Transverse colon (tissue), 4 donors: ENCODE measurements at regions not wholly inside any gene's neighbourhood (a gene's known extent, or its start where the extent isn't known, plus 50 kb on each side); places are given as distances from the start of the nearest gene placed in this dataset.

Experiments
- EP300 ChIP-seq: sonication (generic); formaldehyde crosslinking; IDR thresholded peaks from one replicate; pipeline ENCODE4 v1.6.1; 2017; ENCODE audit warnings: antibody characterized with exemption, low read depth
- POLR2A ChIP-seq: fragments of 450-650 bp; IDR thresholded peaks from one replicate; pipeline ENCODE4 v1.6.1; 2016; ENCODE audit warnings: antibody characterized with exemption, mild to moderate bottlenecking, moderate library complexity
- POLR2AphosphoS5 ChIP-seq, 3 donors: sonication (generic); formaldehyde crosslinking; IDR thresholded peaks; one replicate each; pipeline ENCODE4 v1.6.1; 2016; ENCODE audit warnings: antibody characterized with exemption in 3 of 3
- TF ChIP-seq, protein P1 (sequence below), 5 experiments: fragments of 200-600 bp in 3 of 5; fragments of 450-650 bp in 2 of 5; sonication (generic) in 3 of 5; IDR thresholded peaks; 1 replicate in 2 of 5; 2 replicates in 3 of 5; pipeline ENCODE4 v1.5.1; 2016 to 2017; ENCODE audit warnings: antibody characterized with exemption in 5 of 5, inconsistent platforms in 3 of 5, mild to moderate bottlenecking in 2 of 5, moderate library complexity in 1 of 5

DNA sequence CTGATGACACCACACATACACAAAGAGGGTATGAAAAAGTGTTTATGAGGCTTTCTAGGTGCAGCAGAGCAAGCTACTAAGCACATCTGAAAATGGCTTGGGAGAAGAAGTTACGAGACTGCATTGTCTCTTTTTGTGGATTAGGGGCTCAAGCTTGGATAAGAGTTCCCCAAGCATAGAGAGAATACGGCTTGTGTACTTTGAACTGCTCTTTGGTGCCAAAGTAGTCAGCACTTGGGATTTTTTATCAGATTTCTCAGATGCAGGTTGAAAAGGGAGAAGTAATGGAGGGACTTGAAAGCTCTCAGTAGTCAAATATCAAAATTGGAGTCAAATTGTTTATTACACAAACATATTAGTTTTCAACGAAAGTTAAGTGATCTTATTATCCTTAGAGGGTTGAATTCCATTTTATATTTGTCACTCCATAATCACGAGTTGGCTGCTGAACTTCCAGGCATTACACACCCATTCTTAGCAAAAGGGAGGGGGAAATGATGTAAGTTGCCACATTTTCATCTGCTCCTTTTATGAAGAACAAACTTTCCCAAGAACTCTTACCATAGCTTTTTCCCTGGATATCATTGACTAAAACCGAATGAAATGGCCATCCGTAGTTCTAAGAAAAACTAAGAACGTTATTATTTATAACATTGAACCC is 1904.9 kb downstream of the PCDH7 start:
- TF ChIP-seq, protein P1, sequence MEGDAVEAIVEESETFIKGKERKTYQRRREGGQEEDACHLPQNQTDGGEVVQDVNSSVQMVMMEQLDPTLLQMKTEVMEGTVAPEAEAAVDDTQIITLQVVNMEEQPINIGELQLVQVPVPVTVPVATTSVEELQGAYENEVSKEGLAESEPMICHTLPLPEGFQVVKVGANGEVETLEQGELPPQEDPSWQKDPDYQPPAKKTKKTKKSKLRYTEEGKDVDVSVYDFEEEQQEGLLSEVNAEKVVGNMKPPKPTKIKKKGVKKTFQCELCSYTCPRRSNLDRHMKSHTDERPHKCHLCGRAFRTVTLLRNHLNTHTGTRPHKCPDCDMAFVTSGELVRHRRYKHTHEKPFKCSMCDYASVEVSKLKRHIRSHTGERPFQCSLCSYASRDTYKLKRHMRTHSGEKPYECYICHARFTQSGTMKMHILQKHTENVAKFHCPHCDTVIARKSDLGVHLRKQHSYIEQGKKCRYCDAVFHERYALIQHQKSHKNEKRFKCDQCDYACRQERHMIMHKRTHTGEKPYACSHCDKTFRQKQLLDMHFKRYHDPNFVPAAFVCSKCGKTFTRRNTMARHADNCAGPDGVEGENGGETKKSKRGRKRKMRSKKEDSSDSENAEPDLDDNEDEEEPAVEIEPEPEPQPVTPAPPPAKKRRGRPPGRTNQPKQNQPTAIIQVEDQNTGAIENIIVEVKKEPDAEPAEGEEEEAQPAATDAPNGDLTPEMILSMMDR (IDR thresholded peaks at IDR 0.05): no peak
- TF ChIP-seq POLR2A (no peak), EP300 (no peak), POLR2AphosphoS5 (IDR thresholded peaks at IDR 0.05) (no peak)
